ENCODE measurements at regions not wholly inside any gene's neighbourhood (a gene's known extent, or its start where the extent isn't known, plus 50 kb on each side); places are given as distances from the start of the nearest gene placed in this dataset.

DNA sequence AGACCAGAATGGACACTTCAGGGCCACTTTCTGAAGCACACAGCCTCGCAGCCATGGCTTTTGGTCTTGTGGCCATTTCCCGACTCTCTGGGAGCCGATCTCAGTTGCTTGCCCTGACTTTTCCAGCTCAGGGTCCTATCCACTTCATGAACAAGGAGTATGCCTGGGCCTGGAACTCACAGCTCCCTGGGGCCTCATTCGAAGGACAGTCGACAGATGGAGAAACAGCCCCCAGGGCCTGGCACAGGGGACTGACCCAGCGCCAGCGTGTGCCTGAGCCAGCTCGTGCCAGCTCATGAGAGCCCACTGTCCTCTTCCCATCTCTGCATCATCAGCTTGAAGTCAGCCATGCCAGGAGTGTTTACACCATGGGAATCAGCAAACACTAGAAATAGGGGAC lies 134.6 kb upstream of the GPC1 start:
- Histone ChIP-seq H3K9me3 (ENCODE audit: control insufficient read depth, insufficient read depth, low read length) (no peaks in the 10 kb centered on the region; the same call in 1 of the 2 replicates), H3K4me1 (ENCODE audit: insufficient read depth, low read length) (no peaks in the 10 kb centered on the region), H3K9ac (ENCODE audit: low read depth, low read length) (no peak overlapping the region), H3K36me3 (ENCODE audit: insufficient read depth, low read length) (no peaks in the 10 kb centered on the region)

DNA sequence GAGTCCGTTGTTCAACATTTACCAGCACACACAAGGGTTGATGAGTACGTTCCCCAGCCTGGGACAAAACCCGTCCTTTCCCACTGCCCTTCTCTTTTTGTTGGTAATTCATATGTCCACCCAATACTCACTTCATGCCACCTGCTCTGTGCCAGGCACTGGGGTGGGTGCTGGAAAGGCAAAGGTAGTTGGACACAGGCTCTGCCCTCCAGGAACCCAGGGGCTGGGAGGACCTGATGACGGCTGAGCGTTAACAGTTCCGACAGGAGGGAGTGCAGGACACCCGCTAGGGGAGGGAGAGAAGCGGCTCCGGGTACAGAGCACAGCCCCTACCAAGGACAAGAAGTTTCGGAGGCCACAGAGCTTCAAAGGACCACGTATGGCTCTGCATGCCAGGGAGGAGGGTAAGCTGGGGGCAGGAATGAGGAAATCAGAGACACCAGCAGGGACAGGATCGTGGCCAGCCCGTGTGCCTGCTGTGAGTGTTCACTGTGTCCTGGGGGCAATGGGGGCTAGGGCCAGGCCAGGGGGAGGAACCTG lies 134.1 kb upstream of the GPC1 start:
- H3K36me3 ChIP-seq (ENCODE audit: insufficient read depth, low read length) = no peaks in the 10 kb centered on the region
- H3K9me3 ChIP-seq (ENCODE audit: control insufficient read depth, insufficient read depth, low read length) = no peaks in the 10 kb centered on the region; the same call in 1 of the 2 replicates
- no peak overlapping the region for H3K9ac ChIP-seq (ENCODE audit: low read depth, low read length)
- H3K4me1 ChIP-seq (ENCODE audit: insufficient read depth, low read length) = no peaks in the 10 kb centered on the region

DNA sequence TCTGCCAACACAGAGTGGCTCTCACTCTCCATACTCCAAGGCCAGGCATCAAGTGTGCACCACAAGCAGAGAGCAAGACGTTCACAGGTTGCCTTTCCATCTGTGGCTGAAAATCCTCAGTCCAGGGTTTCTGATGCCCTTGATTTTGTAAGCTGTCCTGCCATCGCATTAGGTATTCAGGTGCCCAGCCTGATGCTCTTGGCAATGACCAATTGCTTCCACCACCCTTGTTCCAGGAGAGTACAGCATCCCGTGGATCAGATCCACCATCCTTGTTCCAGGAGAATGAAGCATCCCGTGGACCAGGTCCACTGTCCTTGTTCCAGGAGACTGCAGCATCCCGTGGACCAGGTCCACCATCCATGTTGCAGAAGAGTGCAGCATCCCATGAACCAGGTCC lies 133.4 kb upstream of the GPC1 start:
- Histone ChIP-seq H3K9ac (ENCODE audit: low read depth, low read length) (no peak overlapping the region), H3K9me3 (ENCODE audit: control insufficient read depth, insufficient read depth, low read length) (no peaks in the 10 kb centered on the region; the same call in 1 of the 2 replicates), H3K4me1 (ENCODE audit: insufficient read depth, low read length) (no peaks in the 10 kb centered on the region), H3K36me3 (ENCODE audit: insufficient read depth, low read length) (no peaks in the 10 kb centered on the region)

DNA sequence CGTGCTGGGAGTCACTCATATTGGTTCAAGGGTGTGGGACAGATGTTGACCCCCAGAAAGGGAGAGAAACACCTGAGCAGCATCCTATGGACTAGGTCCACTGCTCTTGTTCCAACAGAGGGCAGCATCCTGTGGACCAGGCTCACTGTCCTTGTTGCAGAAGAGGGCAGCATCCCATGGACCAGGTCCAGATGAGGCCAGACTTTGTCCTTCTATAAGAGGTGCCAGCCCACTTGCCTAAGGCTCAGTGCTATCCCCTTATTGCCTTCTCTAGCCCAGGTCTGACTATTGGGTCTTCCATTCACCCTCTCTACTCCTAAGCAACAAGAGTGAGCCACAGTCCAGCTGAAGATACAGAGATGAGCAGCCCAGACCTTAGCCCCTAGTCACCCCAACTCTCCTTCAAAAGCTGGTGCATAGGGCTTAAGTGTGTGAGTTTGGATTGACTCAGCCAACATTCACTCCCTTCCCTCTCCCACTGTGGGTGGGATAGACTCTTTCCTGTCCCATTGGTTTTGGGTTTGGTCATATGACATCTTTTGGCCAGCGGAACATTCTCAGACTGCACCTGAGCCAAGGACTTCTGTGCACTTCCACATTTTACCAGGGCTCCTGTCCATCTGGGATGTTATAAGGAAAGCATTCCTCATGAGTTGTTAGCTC lies 132.4 kb upstream of the GPC1 start:
- no peaks in the 10 kb centered on the region for H3K4me1 ChIP-seq (ENCODE audit: insufficient read depth, low read length)
- H3K9me3 ChIP-seq (ENCODE audit: control insufficient read depth, insufficient read depth, low read length) = no peaks in the 10 kb centered on the region; the same call in 1 of the 2 replicates
- H3K36me3 ChIP-seq (ENCODE audit: insufficient read depth, low read length) = no peaks in the 10 kb centered on the region
- H3K9ac ChIP-seq (ENCODE audit: low read depth, low read length) = no peak overlapping the region

DNA sequence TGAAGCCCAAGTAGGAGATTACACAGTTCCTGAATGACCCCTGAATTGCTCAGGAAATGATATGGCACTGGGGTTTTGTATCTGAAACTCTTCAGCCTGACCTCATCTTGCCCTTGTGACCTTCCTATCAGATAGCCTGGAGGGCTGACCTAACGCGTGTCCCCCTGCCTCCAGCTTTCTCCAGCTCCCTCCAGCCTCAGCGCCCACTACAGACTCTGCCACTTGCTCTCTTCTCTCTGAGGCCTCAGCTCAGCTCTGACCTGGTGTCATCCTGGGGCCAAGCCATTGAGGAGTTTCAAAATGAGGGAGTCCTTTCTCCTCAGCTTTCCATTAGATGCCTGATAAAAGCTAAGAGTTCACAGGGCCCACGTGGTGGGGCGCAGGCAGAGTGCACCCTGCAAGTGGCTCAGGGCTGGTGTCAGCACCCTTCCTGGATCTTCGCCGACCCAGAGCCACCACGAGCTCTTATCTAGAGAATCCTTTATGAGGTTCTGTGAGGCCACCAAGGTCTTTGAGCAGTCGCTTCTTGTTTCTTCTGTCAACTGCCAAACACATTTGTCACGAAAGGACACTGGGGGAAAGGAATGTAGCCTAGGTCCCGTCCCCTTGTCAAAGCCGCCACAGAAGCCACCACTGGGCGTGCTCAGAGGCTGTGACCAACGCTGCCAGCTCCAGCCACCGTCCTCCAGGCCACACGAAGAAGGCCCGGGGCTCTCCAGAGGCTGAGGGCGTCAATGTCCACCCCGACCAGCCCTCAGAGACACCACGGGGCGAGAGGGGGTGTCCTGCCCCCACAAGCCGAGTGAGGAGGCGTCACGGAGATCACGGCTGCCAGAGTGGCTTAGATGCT lies 131.3 kb upstream of the GPC1 start:
- Histone ChIP-seq H3K9ac (ENCODE audit: low read depth, low read length) (no peak overlapping the region), H3K36me3 (ENCODE audit: insufficient read depth, low read length) (no peaks in the 10 kb centered on the region), H3K9me3 (ENCODE audit: control insufficient read depth, insufficient read depth, low read length) (no peaks in the 10 kb centered on the region), H3K4me1 (ENCODE audit: insufficient read depth, low read length) (no peaks in the 10 kb centered on the region)

DNA sequence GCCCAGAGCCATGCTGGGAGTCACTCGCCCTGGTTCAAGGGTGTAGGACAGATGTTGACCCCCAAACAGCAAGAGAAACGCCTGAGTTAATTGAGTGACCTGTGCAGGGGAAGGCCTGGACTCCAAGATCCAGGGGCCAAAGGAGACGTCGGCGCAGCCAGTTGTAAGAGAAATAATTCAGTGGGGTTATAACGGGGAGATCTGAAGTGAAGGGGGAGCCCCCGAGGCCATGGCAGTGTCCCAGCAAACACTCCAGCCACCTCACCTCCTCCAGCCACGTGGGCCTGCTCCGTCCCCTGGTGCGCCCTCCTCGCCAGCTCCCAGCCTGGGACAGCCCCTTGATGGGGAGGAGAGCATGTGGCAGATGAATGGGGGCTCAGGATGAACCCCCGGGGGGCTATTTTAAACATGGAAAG lies 130.7 kb upstream of the GPC1 start:
- Histone ChIP-seq H3K9ac (ENCODE audit: low read depth, low read length) (no peak overlapping the region), H3K36me3 (ENCODE audit: insufficient read depth, low read length) (no peaks in the 10 kb centered on the region)

DNA sequence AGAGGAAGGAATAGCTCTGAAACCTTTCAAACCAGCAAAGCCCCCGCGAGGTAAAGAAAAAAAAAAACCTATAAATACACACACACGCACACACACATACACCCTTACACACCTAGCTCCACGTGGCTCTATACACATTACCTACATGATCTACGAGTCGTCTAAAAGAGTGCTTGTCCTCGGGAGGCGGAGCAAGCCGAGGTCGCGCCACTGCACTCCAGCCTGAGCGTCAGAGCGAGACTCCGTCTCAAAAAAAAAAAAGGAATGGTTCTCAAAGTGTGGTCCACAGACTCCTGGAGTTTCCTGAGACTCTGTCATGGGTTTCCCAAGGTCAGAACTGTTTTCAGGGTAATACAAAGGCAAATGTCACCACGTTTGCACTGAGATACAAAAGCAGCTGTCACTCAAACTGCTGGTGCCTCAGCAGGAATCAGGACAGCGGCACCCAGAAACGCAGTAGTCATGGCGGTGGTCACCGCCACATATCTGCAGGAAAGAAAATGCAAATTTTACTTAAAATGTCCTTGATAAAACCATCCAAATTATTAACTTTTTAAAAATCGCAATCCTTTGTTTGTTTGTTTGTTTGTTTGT lies 130.0 kb upstream of the GPC1 start:
- Histone ChIP-seq H3K4me1 (ENCODE audit: insufficient read depth, low read length) (no peaks in the 10 kb centered on the region), H3K9ac (ENCODE audit: low read depth, low read length) (no peak overlapping the region), H3K36me3 (ENCODE audit: insufficient read depth, low read length) (no peaks in the 10 kb centered on the region), H3K9me3 (ENCODE audit: control insufficient read depth, insufficient read depth, low read length) (no peaks in the 10 kb centered on the region)

More for the DNA sequence above, 130.7 kb upstream of the GPC1 start:
- Histone ChIP-seq H3K9me3 (ENCODE audit: control insufficient read depth, insufficient read depth, low read length) (no peaks in the 10 kb centered on the region), H3K4me1 (ENCODE audit: insufficient read depth, low read length) (no peaks in the 10 kb centered on the region)

DNA sequence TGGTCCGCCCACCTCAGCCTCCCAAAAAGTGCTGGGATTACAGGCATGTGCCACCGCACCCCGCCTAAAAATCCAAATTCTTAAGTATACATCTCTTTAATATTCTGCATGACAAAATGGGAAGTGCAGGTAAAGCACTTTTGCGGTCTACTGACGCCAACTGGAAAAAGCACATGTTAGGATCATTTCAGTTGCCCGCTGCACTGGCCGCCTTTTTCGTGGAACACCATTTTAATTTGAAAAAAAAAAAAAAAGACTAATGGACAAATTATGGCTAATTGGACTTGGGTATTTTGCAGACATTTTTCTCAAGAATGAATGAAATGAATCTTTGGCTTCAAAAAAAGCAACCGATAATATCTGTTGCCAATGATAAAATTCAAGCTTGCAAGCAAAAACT lies 129.3 kb upstream of the GPC1 start:
- Histone ChIP-seq H3K36me3 (ENCODE audit: insufficient read depth, low read length) (no peaks in the 10 kb centered on the region), H3K9me3 (ENCODE audit: control insufficient read depth, insufficient read depth, low read length) (no peaks in the 10 kb centered on the region), H3K4me1 (ENCODE audit: insufficient read depth, low read length) (no peaks in the 10 kb centered on the region), H3K9ac (ENCODE audit: low read depth, low read length) (no peak overlapping the region)

DNA sequence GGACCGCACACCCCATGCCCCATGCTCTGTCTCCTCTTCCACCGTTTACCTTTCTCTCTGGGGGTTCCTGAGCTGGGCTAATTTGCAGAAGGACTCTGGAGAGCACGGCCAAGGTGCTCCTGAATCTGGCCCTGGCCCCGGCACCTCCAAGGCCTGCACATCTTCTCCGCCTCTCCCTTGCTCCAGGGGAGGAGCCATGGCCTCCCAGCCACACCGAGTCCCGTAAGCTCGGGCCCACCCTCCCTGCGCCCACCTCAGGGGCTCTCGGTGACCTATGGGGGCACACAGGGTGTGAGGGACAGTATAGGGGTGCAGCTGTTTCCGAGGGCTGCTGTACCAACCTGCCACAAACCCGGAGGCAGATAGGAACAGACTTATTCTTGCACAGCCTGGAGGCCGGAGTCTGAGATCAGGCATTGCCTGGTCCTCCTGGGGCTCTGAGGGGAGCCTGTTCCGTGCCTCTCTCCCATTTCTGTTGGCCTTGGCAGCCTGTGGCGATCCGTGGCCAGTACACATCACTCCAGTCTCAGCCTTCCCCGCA lies 127.3 kb upstream of the GPC1 start:
- no peaks in the 10 kb centered on the region for H3K36me3 ChIP-seq (ENCODE audit: insufficient read depth, low read length)
- H3K9me3 ChIP-seq (ENCODE audit: control insufficient read depth, insufficient read depth, low read length) = no peaks in the 10 kb centered on the region

DNA sequence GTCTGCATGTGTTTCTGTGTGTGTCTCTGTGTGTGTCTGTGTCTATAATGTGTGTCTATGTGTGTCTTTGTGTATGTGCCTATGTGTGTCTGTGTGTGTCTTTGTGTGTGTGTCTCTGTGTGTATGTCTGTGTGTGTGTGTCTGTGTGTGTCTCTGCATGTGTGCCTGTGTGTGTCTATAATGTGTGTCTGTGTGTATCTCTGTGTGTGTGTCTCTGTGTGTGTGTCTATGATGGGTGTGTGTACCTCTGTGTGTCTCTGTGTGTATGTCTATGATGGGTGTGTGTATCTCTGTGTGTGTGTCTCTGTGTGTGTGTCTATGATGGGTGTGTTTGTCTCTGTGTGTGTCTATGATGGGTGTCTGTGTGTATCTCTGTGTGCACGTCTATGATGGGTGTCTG lies 126.2 kb upstream of the GPC1 start:
- Histone ChIP-seq H3K9me3 (ENCODE audit: control insufficient read depth, insufficient read depth, low read length) (no peaks in the 10 kb centered on the region), H3K36me3 (ENCODE audit: insufficient read depth, low read length) (no peaks in the 10 kb centered on the region), H3K4me1 (ENCODE audit: insufficient read depth, low read length) (no peaks in the 10 kb centered on the region), H3K9ac (ENCODE audit: low read depth, low read length) (no peak overlapping the region)

More for the DNA sequence above, 127.3 kb upstream of the GPC1 start:
- no peak overlapping the region for H3K9ac ChIP-seq (ENCODE audit: low read depth, low read length)
- no peaks in the 10 kb centered on the region for H3K4me1 ChIP-seq (ENCODE audit: insufficient read depth, low read length)

DNA sequence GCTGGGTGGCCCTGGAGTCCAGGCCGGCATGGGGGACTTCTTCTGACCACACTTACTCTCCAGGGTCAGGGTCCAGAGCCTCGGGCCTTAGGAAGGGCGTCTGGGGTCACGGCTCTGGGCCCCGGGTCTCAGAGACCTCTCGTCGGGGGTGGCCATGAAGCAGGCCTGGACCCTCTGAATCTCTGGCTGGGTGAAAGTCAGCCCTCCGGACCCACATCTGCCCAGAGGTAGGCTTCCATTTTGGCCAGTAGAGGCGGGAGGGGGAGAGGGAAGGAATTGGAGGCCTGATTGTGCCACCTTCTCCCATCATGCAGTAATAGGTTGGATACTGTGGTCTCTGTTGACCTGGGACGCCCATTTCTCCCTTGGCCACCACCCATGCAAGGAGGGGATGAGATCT lies 125.3 kb upstream of the GPC1 start:
- no peaks in the 10 kb centered on the region for H3K4me1 ChIP-seq (ENCODE audit: insufficient read depth, low read length)
- no peak overlapping the region for H3K9ac ChIP-seq (ENCODE audit: low read depth, low read length)
- H3K36me3 ChIP-seq (ENCODE audit: insufficient read depth, low read length) = no peaks in the 10 kb centered on the region
- H3K9me3 ChIP-seq (ENCODE audit: control insufficient read depth, insufficient read depth, low read length) = no peaks in the 10 kb centered on the region

DNA sequence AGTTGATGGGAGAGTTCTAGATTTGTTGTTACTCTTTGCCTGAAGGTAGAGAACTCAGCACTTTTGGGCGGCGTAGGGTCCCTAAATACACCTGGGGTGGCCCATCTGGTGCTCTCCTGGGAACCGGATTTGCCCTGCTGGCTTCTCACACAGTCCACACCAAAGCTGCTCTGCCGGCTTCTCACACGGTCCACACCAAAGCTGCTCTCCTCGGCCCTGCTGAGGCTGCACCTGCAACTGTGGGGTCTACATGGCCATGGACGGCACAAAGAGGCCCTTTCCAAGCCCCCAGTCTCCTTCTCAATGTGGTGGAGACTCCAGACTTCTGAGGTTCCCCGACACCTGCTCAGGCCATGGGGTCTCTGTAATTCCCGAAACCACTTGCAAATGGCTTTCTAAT lies 124.8 kb upstream of the GPC1 start:
- no peaks in the 10 kb centered on the region for H3K9me3 ChIP-seq (ENCODE audit: control insufficient read depth, insufficient read depth, low read length)
- no peaks in the 10 kb centered on the region for H3K36me3 ChIP-seq (ENCODE audit: insufficient read depth, low read length)
- no peak overlapping the region for H3K9ac ChIP-seq (ENCODE audit: low read depth, low read length)
- H3K4me1 ChIP-seq (ENCODE audit: insufficient read depth, low read length) = no peaks in the 10 kb centered on the region

DNA sequence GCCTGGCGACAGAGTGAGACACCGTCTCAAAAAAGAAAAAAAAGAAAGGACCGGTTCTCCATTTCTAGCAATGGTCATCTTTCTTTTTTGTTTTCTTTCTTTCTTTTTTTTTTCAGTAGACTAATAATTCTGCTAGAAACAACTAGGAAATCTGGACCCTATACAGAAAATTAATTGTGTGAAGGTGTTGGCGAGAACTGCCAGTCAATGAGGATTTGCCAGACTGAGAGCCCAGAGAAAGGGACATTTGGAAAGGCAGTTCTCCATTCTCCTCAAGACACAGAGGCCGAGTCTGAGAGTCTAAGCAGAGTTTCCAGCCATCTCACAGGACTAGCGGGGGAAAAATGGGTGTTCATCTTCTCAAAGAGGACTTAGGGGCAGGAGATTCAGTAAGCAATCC lies 123.6 kb upstream of the GPC1 start:
- H3K9ac ChIP-seq (ENCODE audit: low read depth, low read length) = no peak overlapping the region
- H3K9me3 ChIP-seq (ENCODE audit: control insufficient read depth, insufficient read depth, low read length) = no peaks in the 10 kb centered on the region
- H3K36me3 ChIP-seq (ENCODE audit: insufficient read depth, low read length) = no peaks in the 10 kb centered on the region
- H3K4me1 ChIP-seq (ENCODE audit: insufficient read depth, low read length) = no peaks in the 10 kb centered on the region

DNA sequence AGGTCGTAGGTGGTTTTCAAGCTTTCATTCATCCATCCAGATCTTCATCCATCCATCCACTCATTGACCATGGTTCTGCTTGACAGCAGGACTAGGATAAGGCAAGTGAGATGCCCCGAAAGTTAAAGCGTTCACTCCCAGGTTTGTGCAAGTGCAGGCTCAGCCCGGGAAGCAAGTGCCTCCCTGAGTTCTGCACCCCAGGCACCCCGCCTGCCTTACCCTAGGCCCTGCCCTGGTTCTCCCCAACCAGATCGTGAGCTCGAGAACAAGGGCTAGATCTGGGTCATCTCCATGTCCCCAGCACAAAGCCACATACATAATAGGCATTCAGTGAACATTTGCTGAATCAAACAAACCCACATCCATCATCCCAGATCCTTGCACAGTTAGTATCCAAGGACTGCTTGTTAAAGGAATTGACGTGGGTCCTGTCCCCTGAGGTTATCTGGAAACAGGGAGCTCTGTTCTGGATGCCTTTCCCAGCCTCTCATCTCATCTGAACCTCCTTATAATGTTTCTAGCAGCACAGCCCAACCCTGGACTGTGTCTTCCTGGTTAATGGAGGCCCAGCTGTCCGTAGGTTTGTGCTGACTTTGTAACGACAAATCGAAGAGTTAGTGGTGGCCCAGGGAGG lies 116.1 kb upstream of the GPC1 start:
- H3K36me3 ChIP-seq (ENCODE audit: insufficient read depth, low read length) = no peaks in the 10 kb centered on the region
- no peaks in the 10 kb centered on the region for H3K9me3 ChIP-seq (ENCODE audit: control insufficient read depth, insufficient read depth, low read length)
- H3K4me1 ChIP-seq (ENCODE audit: insufficient read depth, low read length) = peaks cover 5% of the 10 kb centered on the region; the same call in 1 of the 2 replicates
- H3K9ac ChIP-seq (ENCODE audit: low read depth, low read length) = no peak overlapping the region

Data from ES-I3 (cell line).